ENCODE measurements at regions not wholly inside any gene's neighbourhood (a gene's known extent, or its start where the extent isn't known, plus 50 kb on each side); places are given as distances from the start of the nearest gene placed in this dataset.

DNA sequence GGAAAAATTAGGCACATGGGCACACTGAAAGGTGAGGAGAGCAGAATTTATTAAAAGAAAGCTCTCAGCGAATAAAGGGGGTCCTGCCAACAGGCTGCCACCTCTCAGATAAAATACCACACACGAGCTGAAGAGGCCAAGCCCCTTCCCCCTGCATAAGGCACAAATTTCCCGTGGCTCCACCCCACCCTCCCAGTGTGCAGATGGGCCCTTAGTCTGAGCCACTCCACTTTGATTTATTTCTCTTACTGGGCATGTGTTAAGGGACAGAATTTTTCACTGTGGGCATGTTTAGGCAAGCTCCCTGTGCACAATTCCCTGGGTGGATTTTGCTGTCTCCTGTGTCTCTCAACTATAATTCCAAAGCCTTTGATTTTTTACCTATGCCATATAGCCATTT is 409.8 kb downstream of the TBL1XR1 start:
- TF ChIP-seq, protein P1, sequence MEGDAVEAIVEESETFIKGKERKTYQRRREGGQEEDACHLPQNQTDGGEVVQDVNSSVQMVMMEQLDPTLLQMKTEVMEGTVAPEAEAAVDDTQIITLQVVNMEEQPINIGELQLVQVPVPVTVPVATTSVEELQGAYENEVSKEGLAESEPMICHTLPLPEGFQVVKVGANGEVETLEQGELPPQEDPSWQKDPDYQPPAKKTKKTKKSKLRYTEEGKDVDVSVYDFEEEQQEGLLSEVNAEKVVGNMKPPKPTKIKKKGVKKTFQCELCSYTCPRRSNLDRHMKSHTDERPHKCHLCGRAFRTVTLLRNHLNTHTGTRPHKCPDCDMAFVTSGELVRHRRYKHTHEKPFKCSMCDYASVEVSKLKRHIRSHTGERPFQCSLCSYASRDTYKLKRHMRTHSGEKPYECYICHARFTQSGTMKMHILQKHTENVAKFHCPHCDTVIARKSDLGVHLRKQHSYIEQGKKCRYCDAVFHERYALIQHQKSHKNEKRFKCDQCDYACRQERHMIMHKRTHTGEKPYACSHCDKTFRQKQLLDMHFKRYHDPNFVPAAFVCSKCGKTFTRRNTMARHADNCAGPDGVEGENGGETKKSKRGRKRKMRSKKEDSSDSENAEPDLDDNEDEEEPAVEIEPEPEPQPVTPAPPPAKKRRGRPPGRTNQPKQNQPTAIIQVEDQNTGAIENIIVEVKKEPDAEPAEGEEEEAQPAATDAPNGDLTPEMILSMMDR (conservative IDR thresholded peaks at IDR 0.05; ENCODE audit: low read depth, low read length), result no peak
- no peak for DNase-seq (ENCODE audit: low read depth)
- no peak overlapping the region for H3K4me3 ChIP-seq (ENCODE audit: low read length)

DNA sequence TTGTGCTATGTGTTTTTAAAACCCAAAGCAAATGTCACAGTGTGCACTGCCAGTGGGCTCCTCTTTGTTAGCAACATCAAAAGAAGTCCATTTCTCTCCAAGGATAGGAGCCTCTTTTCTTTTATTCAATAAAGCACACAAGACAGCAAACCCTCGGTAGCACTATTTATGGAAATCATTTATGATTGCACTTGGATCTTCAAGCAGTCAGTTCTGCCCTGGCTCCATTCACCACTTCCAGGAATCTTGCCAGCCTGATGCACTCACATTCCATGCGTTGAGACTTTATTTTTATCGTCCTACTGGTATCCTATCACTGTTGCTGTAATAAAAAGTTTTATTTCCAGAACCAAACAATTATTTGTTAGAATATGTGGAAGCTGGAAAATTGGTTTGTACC is 412.1 kb downstream of the TBL1XR1 start:
- no peak overlapping the region for H3K4me3 ChIP-seq (ENCODE audit: low read length)
- TF ChIP-seq, protein P1 (conservative IDR thresholded peaks at IDR 0.05; ENCODE audit: low read depth, low read length), result no peak
- DNase-seq (ENCODE audit: low read depth), result no peak

DNA sequence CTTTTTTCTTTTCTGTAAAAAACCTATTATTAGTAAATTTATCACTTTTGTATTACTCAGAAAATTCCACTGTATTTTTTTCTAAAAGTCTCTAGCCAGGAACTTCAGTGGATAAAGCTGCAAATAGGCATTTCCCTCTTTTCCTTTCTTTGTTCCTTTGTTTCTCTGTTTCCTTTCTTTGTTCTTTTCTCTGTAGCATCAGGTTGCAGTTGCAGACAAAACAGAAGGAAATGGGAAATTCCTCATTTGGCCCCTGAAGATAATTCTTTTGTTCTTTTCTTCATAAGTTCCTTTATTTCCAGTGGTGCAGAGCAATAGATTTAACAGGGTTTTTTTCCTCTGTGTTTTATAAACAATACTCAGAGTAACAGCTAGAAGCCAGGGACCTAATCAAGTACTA is 416.5 kb downstream of the TBL1XR1 start:
- H3K4me3 ChIP-seq (ENCODE audit: low read length), result no peak overlapping the region
- TF ChIP-seq, protein P1 (conservative IDR thresholded peaks at IDR 0.05; ENCODE audit: low read depth, low read length), result no peak
- DNase-seq (ENCODE audit: low read depth), result no peak

DNA sequence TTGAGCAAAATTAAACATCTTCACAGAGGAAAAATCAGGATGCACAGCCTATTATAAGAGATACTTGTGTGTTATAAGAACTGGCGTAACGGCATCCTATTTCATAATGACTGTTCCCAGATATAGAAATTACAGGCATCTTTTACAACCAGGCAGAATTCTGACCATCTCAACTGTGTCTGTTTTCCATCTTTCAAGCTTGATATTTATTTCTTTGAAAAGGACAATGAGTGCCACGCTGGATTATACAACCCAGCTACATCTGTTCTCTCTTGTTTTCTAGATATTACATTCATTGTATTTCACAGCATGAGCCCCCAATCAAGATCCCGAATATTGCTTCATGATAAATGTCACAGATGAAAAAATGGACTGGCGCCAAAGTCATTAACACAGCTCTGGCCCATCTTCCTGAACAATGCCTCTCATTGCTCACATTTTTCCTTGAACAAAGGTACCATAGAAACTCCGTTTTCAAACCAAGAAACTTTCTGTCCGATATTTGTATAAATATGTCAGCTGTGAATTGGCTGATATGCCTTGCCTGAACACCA is 420.6 kb downstream of the TBL1XR1 start:
- no peak for DNase-seq (ENCODE audit: low read depth)
- TF ChIP-seq, protein P1 (conservative IDR thresholded peaks at IDR 0.05; ENCODE audit: low read depth, low read length), result no peak
- no peak overlapping the region for H3K4me3 ChIP-seq (ENCODE audit: low read length)

DNA sequence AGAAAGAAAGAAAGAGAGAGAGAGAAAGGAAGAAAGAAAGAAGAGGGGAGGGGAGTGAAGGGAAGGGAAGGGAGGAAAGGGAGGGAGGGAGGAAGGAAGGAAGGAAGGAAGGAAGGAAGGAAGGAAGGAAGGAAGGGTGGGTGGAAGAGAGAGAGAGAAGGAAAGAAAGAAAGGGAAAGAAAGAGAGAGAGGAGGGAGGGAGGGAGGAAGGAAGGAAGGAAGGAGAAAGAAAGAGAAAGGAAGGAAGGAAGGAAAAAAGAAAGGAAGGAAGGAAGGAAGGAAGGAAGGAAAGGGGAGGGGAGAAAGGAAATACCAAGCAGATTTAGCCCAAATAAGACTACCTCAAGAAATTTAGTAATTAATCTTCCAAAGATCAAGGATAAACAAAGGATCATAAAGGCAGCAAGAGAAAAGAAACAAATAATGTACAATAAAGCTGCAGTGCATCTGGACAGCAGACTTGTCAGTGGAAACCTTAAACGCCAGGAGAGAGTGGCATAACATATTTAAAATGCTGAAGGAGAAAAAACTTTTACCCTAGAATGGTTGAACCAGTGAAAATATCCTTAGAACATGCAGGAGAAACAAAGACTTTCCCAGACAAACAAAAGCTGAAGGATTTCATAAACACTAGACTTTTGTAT is 427.6 kb downstream of the TBL1XR1 start:
- DNase-seq (ENCODE audit: low read depth), result no peak
- TF ChIP-seq, protein P1 (conservative IDR thresholded peaks at IDR 0.05; ENCODE audit: low read depth, low read length), result no peak
- H3K4me3 ChIP-seq (ENCODE audit: low read length), result no peak overlapping the region

DNA sequence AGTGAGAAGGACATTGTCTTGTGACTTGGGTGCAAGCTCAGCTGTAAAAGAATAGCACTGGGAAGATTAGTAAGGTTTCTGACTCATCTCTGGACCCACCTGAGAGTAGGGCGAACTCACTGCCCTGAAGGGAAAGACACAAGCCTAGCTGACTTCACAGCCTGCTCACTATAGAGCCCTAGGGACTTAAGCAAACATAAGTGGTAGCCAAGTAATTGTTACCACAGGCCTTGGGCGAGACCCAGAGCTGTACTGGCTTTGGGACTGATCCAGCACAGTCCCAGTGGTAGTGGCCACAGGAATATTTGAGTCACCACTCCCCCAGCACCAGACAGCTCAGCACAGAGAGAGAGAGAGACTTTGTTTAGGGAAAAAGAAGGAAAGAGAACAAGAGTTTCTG is 429.9 kb downstream of the TBL1XR1 start:
- TF ChIP-seq, protein P1 (conservative IDR thresholded peaks at IDR 0.05; ENCODE audit: low read depth, low read length), result no peak
- DNase-seq (ENCODE audit: low read depth), result no peak
- no peak overlapping the region for H3K4me3 ChIP-seq (ENCODE audit: low read length)

DNA sequence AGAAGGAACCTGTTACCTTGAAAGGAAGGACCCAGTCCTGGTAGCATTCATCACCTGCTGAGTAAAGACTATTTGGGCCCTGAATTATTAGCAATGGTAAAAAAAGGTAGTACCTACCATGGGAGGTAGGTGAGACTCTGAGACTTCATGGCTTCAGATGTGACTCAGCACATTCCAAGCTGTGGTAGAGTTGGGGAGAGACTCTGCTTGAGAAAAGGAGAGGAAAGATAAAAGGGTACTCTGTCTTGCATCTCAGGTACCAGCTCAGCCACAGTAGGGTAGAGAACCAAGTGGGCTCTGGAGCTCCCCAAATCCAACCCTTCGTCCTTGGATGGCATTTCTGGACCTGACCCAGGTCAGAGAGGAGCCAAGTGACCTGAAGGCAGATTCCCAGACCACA is 430.4 kb downstream of the TBL1XR1 start:
- no peak overlapping the region for H3K4me3 ChIP-seq (ENCODE audit: low read length)
- DNase-seq (ENCODE audit: low read depth), result no peak
- TF ChIP-seq, protein P1 (conservative IDR thresholded peaks at IDR 0.05; ENCODE audit: low read depth, low read length), result no peak
